Panc1 (cell line): ENCODE measurements at regions not wholly inside any gene's neighbourhood (a gene's known extent, or its start where the extent isn't known, plus 50 kb on each side); places are given as distances from the start of the nearest gene placed in this dataset.

Source experiments
- CTCF ChIP-seq: fragments of 450-650 bp; IDR thresholded peaks from 2 replicates; pipeline ENCODE4 v1.5.1; 2017; ENCODE audit warnings: mild to moderate bottlenecking
- POLR2AphosphoS5 ChIP-seq: IDR thresholded peaks from 2 replicates; pipeline ENCODE4 v1.6.1; 2012; ENCODE audit warnings: mild to moderate bottlenecking, low read depth, low read length, moderate library complexity
- SIN3A ChIP-seq: IDR thresholded peaks from 2 replicates; pipeline ENCODE4 v1.6.1; 2012; ENCODE audit warnings: low read depth, mild to moderate bottlenecking, low read length, moderate library complexity, borderline replicate concordance; ENCODE audit not compliant: insufficient read depth
- TCF7L2 ChIP-seq: IDR thresholded peaks from 2 replicates; pipeline ENCODE4 v1.6.1; 2011; ENCODE audit warnings: mild to moderate bottlenecking, low read depth, low read length, inconsistent platforms

DNA sequence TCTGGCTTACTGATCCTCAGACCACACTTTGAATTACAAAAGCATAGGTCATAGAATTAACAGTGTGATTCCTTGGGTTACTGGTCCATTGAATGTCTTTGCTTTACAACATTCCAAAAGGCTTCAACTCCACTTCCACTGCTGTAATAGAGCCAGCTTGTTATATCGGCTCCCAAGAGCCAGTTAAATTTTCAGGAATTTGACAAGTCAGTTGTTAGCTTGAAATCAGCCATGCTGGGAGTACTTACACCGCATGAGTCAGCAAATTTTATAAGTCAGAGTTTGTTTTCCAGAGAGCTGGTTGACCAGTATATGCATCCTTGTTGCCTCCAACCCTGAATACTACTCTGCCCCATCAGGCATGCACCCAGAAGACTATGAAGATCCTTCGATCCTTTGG is 73.1 kb downstream of the FOXB2 start:
- TF ChIP-seq CTCF (no peak), TCF7L2 (no peak), POLR2AphosphoS5 (no peak), SIN3A (no peak)
